ENCODE measurements at regions not wholly inside any gene's neighbourhood (a gene's known extent, or its start where the extent isn't known, plus 50 kb on each side); places are given as distances from the start of the nearest gene placed in this dataset.
"Not testable (repeated sequence)": the region's sequence is repeated elsewhere in the genome, so short reads cannot be mapped to it uniquely, and the experiment has no call there.

GRCh38 chr7:65455050-65455449 is 81.4 kb downstream of the ZNF92 start:
- TF ChIP-seq ZNF597 (CRISPR knock-in tag; IDR thresholded peaks at IDR 0.05); ZNF121 (CRISPR knock-in tag; IDR thresholded peaks at IDR 0.05); EZH2 (conservative IDR thresholded peaks at IDR 0.05; ENCODE audit: low read depth, low read length): not testable (repeated sequence)
